OCI-LY1 (cell line): ENCODE measurements at regions not wholly inside any gene's neighbourhood (a gene's known extent, or its start where the extent isn't known, plus 50 kb on each side); places are given as distances from the start of the nearest gene placed in this dataset.

ENCODE experiments used
- H2AFZ ChIP-seq: fragments of 200-600 bp; sonication (generic), shearing (Covaris generic); 2 replicates; pipeline ENCODE4 v1.6.0; 2014; ENCODE audit warnings: antibody characterized with exemption, mild to moderate bottlenecking, low read length
- H3F3A ChIP-seq: fragments of 200-600 bp; sonication (generic), shearing (Covaris generic); 2 replicates; pipeline ENCODE4 v1.6.0; 2014; ENCODE audit warnings: mild to moderate bottlenecking, antibody characterized with exemption, low read length, moderate library complexity; ENCODE audit not compliant: insufficient read depth
- H3K27ac ChIP-seq: fragments of 200-600 bp; sonication (generic); 2 replicates; pipeline ENCODE4 v1.5.1; 2014; ENCODE audit warnings: low read length, mixed run types, mild to moderate bottlenecking, low read depth; ENCODE audit not compliant: poor library complexity, severe bottlenecking
- H3K27me3 ChIP-seq: fragments of 200-600 bp; sonication (generic); 2 replicates; pipeline ENCODE4 v1.6.0; 2014; ENCODE audit warnings: antibody characterized with exemption, mild to moderate bottlenecking, low read length, moderate library complexity; ENCODE audit not compliant: insufficient read depth
- H3K36me3 ChIP-seq: fragments of 200-600 bp; sonication (generic); 2 replicates; pipeline ENCODE4 v1.6.1; 2014; ENCODE audit warnings: mild to moderate bottlenecking, antibody characterized with exemption, low read length, moderate library complexity, mixed read lengths; ENCODE audit not compliant: insufficient read depth
- H3K4me1 ChIP-seq: fragments of 200-600 bp; sonication (generic); 2 replicates; pipeline ENCODE4 v1.5.1; 2014; ENCODE audit warnings: mild to moderate bottlenecking, low read length, moderate library complexity; ENCODE audit not compliant: insufficient read depth, severe bottlenecking
- H3K4me2 ChIP-seq: fragments of 200-600 bp; sonication (generic), shearing (Covaris generic); 2 replicates; pipeline ENCODE4 v1.6.1; 2014; ENCODE audit warnings: low read length
- H3K4me3 ChIP-seq: fragments of 200-600 bp; sonication (generic); 2 replicates; pipeline ENCODE4 v1.5.1; 2014; ENCODE audit warnings: low read length, low read depth, mild to moderate bottlenecking, mixed read lengths; ENCODE audit not compliant: poor library complexity, severe bottlenecking
- H3K79me2 ChIP-seq: fragments of 200-600 bp; shearing (Covaris generic); 2 replicates; pipeline ENCODE4 v1.6.1; 2016; ENCODE audit warnings: mixed run types, low read length, mixed read lengths; ENCODE audit not compliant: insufficient read depth
- H3K9ac ChIP-seq: fragments of 200-600 bp; sonication (generic), shearing (Covaris generic); 2 replicates; pipeline ENCODE4 v1.6.1; 2014; ENCODE audit warnings: mild to moderate bottlenecking, low read length, mixed read lengths
- H3K9me2 ChIP-seq: fragments of 200-600 bp; sonication (generic), shearing (Covaris generic); 2 replicates; pipeline ENCODE4 v1.6.1; 2014; ENCODE audit warnings: low read depth, mild to moderate bottlenecking, low read length, mixed read lengths
- H3K9me3 ChIP-seq: fragments of 200-600 bp; shearing (Covaris generic); 2 replicates; pipeline ENCODE4 v1.6.1; 2014; ENCODE audit warnings: low read length, mixed read lengths
- H4K20me1 ChIP-seq: fragments of 200-600 bp; sonication (generic), shearing (Covaris generic); 2 replicates; pipeline ENCODE4 v1.6.0; 2016; ENCODE audit warnings: mild to moderate bottlenecking, low read length; ENCODE audit not compliant: insufficient read depth
- CTCF ChIP-seq: fragments of 200-600 bp; sonication (generic), shearing (Covaris generic); IDR thresholded peaks from 2 replicates; pipeline ENCODE4 v1.5.1; 2017; ENCODE audit warnings: mild to moderate bottlenecking, antibody characterized with exemption, low read length, moderate library complexity, mixed read lengths
- EZH2 ChIP-seq: fragments of 200-600 bp; sonication (generic), shearing (Covaris generic); IDR thresholded peaks from 2 replicates; pipeline ENCODE4 v1.8.0; 2017; ENCODE audit warnings: borderline replicate concordance, mixed run types, mild to moderate bottlenecking, antibody characterized with exemption, low read length, moderate library complexity, mixed read lengths

GRCh38 chr5:159642379-159642778 lies 273.9 kb upstream of the ADRA1B start:
- H3K4me2 ChIP-seq = no peak overlapping the region
- H2AFZ ChIP-seq = no peak overlapping the region
- H3K9me2 ChIP-seq = no peaks in the 10 kb centered on the region
- H4K20me1 ChIP-seq = no peaks in the 10 kb centered on the region
- no peaks in the 10 kb centered on the region for H3K79me2 ChIP-seq
- peaks cover 4% of the 10 kb centered on the region; the same call in 1 of the 2 replicates for H3K27me3 ChIP-seq
- H3K9ac ChIP-seq = no peak overlapping the region
- no peak overlapping the region for H3K27ac ChIP-seq
- no peaks in the 10 kb centered on the region for H3F3A ChIP-seq
- no peak for TF ChIP-seq EZH2
- TF ChIP-seq CTCF = no peak; the same call in 1 of the 2 replicates
- no peak overlapping the region for H3K4me3 ChIP-seq
- H3K4me1 ChIP-seq = no peaks in the 10 kb centered on the region
- no peaks in the 10 kb centered on the region for H3K36me3 ChIP-seq
- H3K9me3 ChIP-seq = no peaks in the 10 kb centered on the region

GRCh38 chr5:159644053-159644452 lies 272.2 kb upstream of the ADRA1B start:
- TF ChIP-seq EZH2 (no peak), CTCF (no peak)
- H3K9me2 ChIP-seq = no peaks in the 10 kb centered on the region
- H3K27me3 ChIP-seq = peaks cover 4% of the 10 kb centered on the region; the same call in 1 of the 2 replicates
- no peaks in the 10 kb centered on the region for H3K4me1 ChIP-seq
- no peak overlapping the region for H3K4me2 ChIP-seq
- no peak overlapping the region for H2AFZ ChIP-seq
- H3K79me2 ChIP-seq = no peaks in the 10 kb centered on the region
- no peaks in the 10 kb centered on the region for H3K9me3 ChIP-seq
- H3K27ac ChIP-seq = no peak overlapping the region
- no peak overlapping the region for H3K4me3 ChIP-seq
- no peaks in the 10 kb centered on the region for H3K36me3 ChIP-seq
- no peak overlapping the region for H3K9ac ChIP-seq
- H3F3A ChIP-seq = no peaks in the 10 kb centered on the region
- H4K20me1 ChIP-seq = no peaks in the 10 kb centered on the region

GRCh38 chr5:159645179-159645846 lies 271.0 kb upstream of the ADRA1B start:
- Histone ChIP-seq H3K4me3 (no peak overlapping the region), H3F3A (no peaks in the 10 kb centered on the region), H3K9ac (no peak overlapping the region), H3K9me2 (no peaks in the 10 kb centered on the region), H4K20me1 (no peaks in the 10 kb centered on the region), H2AFZ (no peak overlapping the region), H3K4me1 (no peaks in the 10 kb centered on the region), H3K27me3 (peaks cover 1% of the 10 kb centered on the region; the same call in 1 of the 2 replicates), H3K79me2 (no peaks in the 10 kb centered on the region), H3K4me2 (no peak overlapping the region), H3K9me3 (no peaks in the 10 kb centered on the region), H3K27ac (no peak overlapping the region), H3K36me3 (no peaks in the 10 kb centered on the region)
- no peak for TF ChIP-seq EZH2

- Histone ChIP-seq H3K79me2 (no peaks in the 10 kb centered on the region), H3K9me2 (no peaks in the 10 kb centered on the region), H3F3A (no peaks in the 10 kb centered on the region), H3K4me1 (no peaks in the 10 kb centered on the region), H3K4me3 (no peak overlapping the region), H3K9me3 (no peaks in the 10 kb centered on the region), H3K27me3 (no peaks in the 10 kb centered on the region), H3K27ac (no peak overlapping the region), H3K9ac (no peak overlapping the region), H3K4me2 (no peak overlapping the region), H4K20me1 (no peaks in the 10 kb centered on the region), H2AFZ (no peak overlapping the region), H3K36me3 (no peaks in the 10 kb centered on the region)
- no peak for TF ChIP-seq CTCF
- TF ChIP-seq EZH2 = no peak
Measured at GRCh38 chr5:159650803-159651202, 265.5 kb upstream of the ADRA1B start.
